Activated B cell treated with CpG ODN at 0.5 μM for 24 hours (primary cell): ENCODE measurements at regions not wholly inside any gene's neighbourhood (a gene's known extent, or its start where the extent isn't known, plus 50 kb on each side); places are given as distances from the start of the nearest gene placed in this dataset.

Experiments used
- ATAC-seq: fragments of 200-7000 bp; cut with Tn5 transposase; one replicate; pipeline ENCODE4 v1.10.0; 2021; ENCODE audit warnings: low read depth, mild to moderate bottlenecking, moderate library complexity
- CTCF ChIA-PET: fragments of 350-600 bp; sonication (Branson Sonifier 250); formaldehyde crosslinking; loops from one replicate; lab custom pipeline; 2021; ENCODE audit warnings: antibody characterized with exemption; lab: Charles Lee
- POLR2A ChIA-PET: fragments of 350-600 bp; sonication (Branson Sonifier 250); formaldehyde crosslinking; loops from one replicate; lab custom pipeline; 2021; ENCODE audit warnings: antibody characterized with exemption; lab: Charles Lee
- DNase-seq: peaks from one replicate; pipeline ENCODE4 v3.0.0; 2022
- H3K27ac Mint-ChIP-seq: one replicate; pipeline ENCODE4 v1.8.0; 2020; ENCODE audit warnings: mixed read lengths
- H3K27me3 Mint-ChIP-seq: one replicate; pipeline ENCODE4 v1.8.0; 2021; ENCODE audit warnings: mixed read lengths
- H3K36me3 Mint-ChIP-seq: one replicate; pipeline ENCODE4 v1.8.0; 2021; ENCODE audit warnings: low read depth, mixed read lengths
- H3K4me1 Mint-ChIP-seq: one replicate; pipeline ENCODE4 v1.8.0; 2021; ENCODE audit warnings: mixed read lengths
- H3K4me3 Mint-ChIP-seq: one replicate; pipeline ENCODE4 v1.8.0; 2020; ENCODE audit warnings: mild to moderate bottlenecking, mixed read lengths
- H3K9me3 Mint-ChIP-seq: one replicate; pipeline ENCODE4 v1.8.0; 2020; ENCODE audit warnings: mixed read lengths
- CTCF ChIP-seq: fragments of 200-600 bp; IDR thresholded peaks from one replicate; pipeline ENCODE4 v1.8.0; 2022; ENCODE audit warnings: antibody characterized with exemption, mild to moderate bottlenecking
- intact Hi-C: fragments of 100-400 bp; cut with micrococcal nuclease; formaldehyde crosslinking; loops from one replicate; pipeline ENCODE4 v1.15.1; 2024

GRCh38 chr5:148904440-148904839 lies 78.0 kb downstream of the ADRB2 start:
- Mint-ChIP-seq H3K27ac (no peak overlapping the region), H3K4me3 (no peak overlapping the region), H3K4me1 (no peaks in the 10 kb centered on the region), H3K9me3 (no peaks in the 10 kb centered on the region), H3K27me3 (no peaks in the 10 kb centered on the region), H3K36me3 (no peaks in the 10 kb centered on the region)
- ChIA-PET POLR2A (no interaction called here), CTCF (no interaction called here)
- no peak for DNase-seq
- intact Hi-C loops = no loop called here
- no peak for ATAC-seq
- TF ChIP-seq CTCF = no peak

GRCh38 chr5:148905541-148905940 lies 79.1 kb downstream of the ADRB2 start:
- Mint-ChIP-seq H3K4me3 (no peak overlapping the region), H3K4me1 (no peaks in the 10 kb centered on the region), H3K9me3 (no peaks in the 10 kb centered on the region), H3K27ac (no peak overlapping the region), H3K27me3 (no peaks in the 10 kb centered on the region), H3K36me3 (no peaks in the 10 kb centered on the region)
- intact Hi-C loops = no loop called here
- TF ChIP-seq CTCF = no peak
- ATAC-seq (no peak), DNase-seq (no peak)
- CTCF ChIA-PET = no interaction called here
- POLR2A ChIA-PET = no interaction called here

GRCh38 chr5:148906968-148907367 lies 80.6 kb downstream of the ADRB2 start:
- H3K27ac Mint-ChIP-seq = no peak overlapping the region
- H3K27me3 Mint-ChIP-seq = no peaks in the 10 kb centered on the region
- no peak overlapping the region for H3K4me3 Mint-ChIP-seq
- H3K36me3 Mint-ChIP-seq = no peaks in the 10 kb centered on the region
- intact Hi-C loops = no loop called here
- ATAC-seq (no peak), DNase-seq (no peak)
- POLR2A ChIA-PET = no interaction called here
- H3K4me1 Mint-ChIP-seq = no peaks in the 10 kb centered on the region
- no peaks in the 10 kb centered on the region for H3K9me3 Mint-ChIP-seq
- TF ChIP-seq CTCF = no peak
- CTCF ChIA-PET = interaction anchor here (0.6 kb wide), 1 partner anchor 174 kb away, joined by 3 read pairs; no protein-coding TSS in a partner anchor

GRCh38 chr5:148909040-148909439 lies 82.6 kb downstream of the ADRB2 start:
- ATAC-seq (no peak), DNase-seq (no peak)
- ChIA-PET CTCF (no interaction called here), POLR2A (no interaction called here)
- H3K4me3 Mint-ChIP-seq = no peak overlapping the region
- no peak for TF ChIP-seq CTCF
- H3K4me1 Mint-ChIP-seq = peaks cover 2% of the 10 kb centered on the region
- no peaks in the 10 kb centered on the region for H3K36me3 Mint-ChIP-seq
- no peak overlapping the region for H3K27ac Mint-ChIP-seq
- intact Hi-C loops = no loop called here
- H3K9me3 Mint-ChIP-seq = no peaks in the 10 kb centered on the region
- H3K27me3 Mint-ChIP-seq = no peaks in the 10 kb centered on the region

GRCh38 chr5:148909766-148910165 lies 83.4 kb downstream of the ADRB2 start:
- Mint-ChIP-seq H3K4me3 (no peak overlapping the region), H3K27me3 (no peaks in the 10 kb centered on the region), H3K27ac (no peak overlapping the region), H3K4me1 (peaks cover 4% of the 10 kb centered on the region), H3K36me3 (no peaks in the 10 kb centered on the region), H3K9me3 (no peaks in the 10 kb centered on the region)
- ChIA-PET CTCF (no interaction called here), POLR2A (no interaction called here)
- intact Hi-C loops = no loop called here
- DNase-seq (no peak), ATAC-seq (no peak)
- TF ChIP-seq CTCF = no peak
